Esophagus squamous epithelium (tissue), 4 donors: ENCODE measurements at regions not wholly inside any gene's neighbourhood (a gene's known extent, or its start where the extent isn't known, plus 50 kb on each side); places are given as distances from the start of the nearest gene placed in this dataset.

Experiments
- CTCF ChIP-seq, 6 experiments: fragments of 450-650 bp in 4 of 6; fragments of 200-600 bp in 2 of 6; sonication (generic) in 2 of 6; IDR thresholded peaks; one replicate each; pipeline ENCODE4 v1.5.1; 2016 to 2019; ENCODE audit warnings: antibody characterized with exemption in 6 of 6, mild to moderate bottlenecking in 4 of 6, moderate library complexity in 4 of 6
- POLR2A ChIP-seq, 4 donors: fragments of 450-650 bp; IDR thresholded peaks; one replicate each; pipeline ENCODE4 v1.6.1; 2017; ENCODE audit warnings: antibody characterized with exemption in 4 of 4, mild to moderate bottlenecking in 4 of 4, moderate library complexity in 3 of 4

- TF ChIP-seq CTCF (IDR thresholded peaks at IDR 0.05) (no peak), POLR2A (IDR thresholded peaks at IDR 0.05) (no peak)
Observed at GRCh38 chr1:115907092-115907491, 66.2 kb upstream of the NHLH2 start.
